DND-41 (cell line): ENCODE measurements at regions not wholly inside any gene's neighbourhood (a gene's known extent, or its start where the extent isn't known, plus 50 kb on each side); places are given as distances from the start of the nearest gene placed in this dataset.

ENCODE experiments used
- ATAC-seq: fragments of 200-7000 bp; cut with Tn5 transposase; 3 replicates; pipeline ENCODE4 v1.9.1; 2021; ENCODE audit warnings: low read depth; ENCODE audit not compliant: insufficient read depth
- DNase-seq: peaks from one replicate; pipeline ENCODE4 v3.0.0-alpha.2; 2020
- H2AFZ ChIP-seq: 2 replicates; pipeline ENCODE4 v1.6.0; 2012; ENCODE audit warnings: low read depth, low read length
- H3K27ac ChIP-seq: 2 replicates; pipeline ENCODE4 v1.5.1; 2012; ENCODE audit warnings: low read length, inconsistent platforms
- H3K27me3 ChIP-seq: fragments of 200-600 bp; sonication (generic); 2 replicates; pipeline ENCODE4 v1.6.0; 2012; ENCODE audit warnings: low read length, mild to moderate bottlenecking, inconsistent platforms; ENCODE audit not compliant: insufficient read depth, poor library complexity
- H3K36me3 ChIP-seq: 2 replicates; pipeline ENCODE4 v1.5.1; 2012; ENCODE audit warnings: low read length, inconsistent platforms; ENCODE audit not compliant: insufficient read depth
- H3K4me1 ChIP-seq: 2 replicates; pipeline ENCODE4 v1.5.1; 2012; ENCODE audit warnings: mild to moderate bottlenecking, low read length; ENCODE audit not compliant: insufficient read depth
- H3K4me2 ChIP-seq: 2 replicates; pipeline ENCODE4 v1.6.0; 2012; ENCODE audit warnings: mild to moderate bottlenecking, moderate library complexity, low read length, inconsistent platforms; ENCODE audit not compliant: insufficient read depth
- H3K4me3 ChIP-seq, 2 experiments: fragments of 200-600 bp in 1 of 2; shearing (Covaris generic) in 1 of 2; 2 replicates each; pipeline ENCODE4 v1.5.1; 2012 to 2016; ENCODE audit warnings: inconsistent platforms in 2 of 2, low read length in 2 of 2, mild to moderate bottlenecking in 2 of 2, low read depth in 1 of 2, moderate library complexity in 1 of 2
- H3K79me2 ChIP-seq: 2 replicates; pipeline ENCODE4 v1.6.0; 2012; ENCODE audit warnings: low read length, inconsistent platforms; ENCODE audit not compliant: insufficient read depth
- H3K9ac ChIP-seq: 2 replicates; pipeline ENCODE4 v1.6.0; 2012; ENCODE audit warnings: low read depth, mild to moderate bottlenecking, inconsistent platforms, low read length, moderate library complexity
- H3K9me3 ChIP-seq: 2 replicates; pipeline ENCODE4 v1.5.1; 2012; ENCODE audit warnings: low read length, moderate library complexity, mild to moderate bottlenecking, inconsistent platforms; ENCODE audit not compliant: insufficient read depth, severe bottlenecking
- H4K20me1 ChIP-seq: 2 replicates; pipeline ENCODE4 v1.6.0; 2012; ENCODE audit warnings: low read length; ENCODE audit not compliant: insufficient read depth
- CTCF ChIP-seq: IDR thresholded peaks from 2 replicates; pipeline ENCODE4 v1.5.1; 2012; ENCODE audit warnings: borderline replicate concordance, low read length, moderate library complexity, mild to moderate bottlenecking; ENCODE audit not compliant: poor library complexity, severe bottlenecking; ENCODE audit errors: extremely low read depth
- EZH2 ChIP-seq: IDR thresholded peaks from 3 replicates; pipeline ENCODE4 v1.6.1; 2012; ENCODE audit warnings: borderline replicate concordance, low read depth, mild to moderate bottlenecking, moderate library complexity, low read length, inconsistent platforms; ENCODE audit not compliant: severe bottlenecking

- no peaks in the 10 kb centered on the region for H3K4me1 ChIP-seq
- H3K27ac ChIP-seq, result no peak overlapping the region
- H4K20me1 ChIP-seq, result no peaks in the 10 kb centered on the region
- no peaks in the 10 kb centered on the region for H3K36me3 ChIP-seq
- no peaks in the 10 kb centered on the region for H3K79me2 ChIP-seq
- H3K4me2 ChIP-seq, result no peak overlapping the region
- DNase-seq, result no peak
- no peaks in the 10 kb centered on the region for H3K27me3 ChIP-seq
- no peak for ATAC-seq
- no peak for TF ChIP-seq CTCF
- TF ChIP-seq EZH2, result no peak
- H2AFZ ChIP-seq, result no peak overlapping the region
- H3K9me3 ChIP-seq, result no peaks in the 10 kb centered on the region
- H3K4me3 ChIP-seq, result no peak overlapping the region
- H3K9ac ChIP-seq, result no peak overlapping the region
Measured at GRCh38 chr3:164375995-164376394, 702.3 kb downstream of the SI start.

GRCh38 chr3:164375538-164375937 lies 702.8 kb downstream of the SI start:
- no peak overlapping the region for H3K27ac ChIP-seq
- H3K27me3 ChIP-seq, result no peaks in the 10 kb centered on the region
- no peaks in the 10 kb centered on the region for H3K36me3 ChIP-seq
- ATAC-seq, result no peak
- no peak overlapping the region for H3K4me3 ChIP-seq
- no peak for DNase-seq
- H3K79me2 ChIP-seq, result no peaks in the 10 kb centered on the region
- no peaks in the 10 kb centered on the region for H3K4me1 ChIP-seq
- H3K9ac ChIP-seq, result no peak overlapping the region
- H4K20me1 ChIP-seq, result no peaks in the 10 kb centered on the region
- H2AFZ ChIP-seq, result no peak overlapping the region
- H3K9me3 ChIP-seq, result no peaks in the 10 kb centered on the region
- H3K4me2 ChIP-seq, result no peak overlapping the region
- no peak for TF ChIP-seq EZH2
- no peak for TF ChIP-seq CTCF

GRCh38 chr3:164371681-164372080 lies 706.6 kb downstream of the SI start:
- Histone ChIP-seq H3K36me3 (no peaks in the 10 kb centered on the region), H3K4me2 (no peak overlapping the region), H3K27me3 (no peaks in the 10 kb centered on the region), H3K9me3 (no peaks in the 10 kb centered on the region), H3K79me2 (no peaks in the 10 kb centered on the region), H3K4me1 (no peaks in the 10 kb centered on the region), H3K27ac (no peak overlapping the region), H2AFZ (no peak overlapping the region), H3K4me3 (no peak overlapping the region), H4K20me1 (no peaks in the 10 kb centered on the region), H3K9ac (no peak overlapping the region)
- DNase-seq, result no peak
- ATAC-seq, result no peak
- TF ChIP-seq EZH2 (no peak), CTCF (no peak)

GRCh38 chr3:164370970-164371369 lies 707.3 kb downstream of the SI start:
- no peak for DNase-seq
- Histone ChIP-seq H2AFZ (no peak overlapping the region), H3K9ac (no peak overlapping the region), H3K4me2 (no peak overlapping the region), H3K36me3 (no peaks in the 10 kb centered on the region), H3K27me3 (no peaks in the 10 kb centered on the region), H3K79me2 (no peaks in the 10 kb centered on the region), H4K20me1 (no peaks in the 10 kb centered on the region), H3K27ac (no peak overlapping the region), H3K4me3 (no peak overlapping the region), H3K9me3 (no peaks in the 10 kb centered on the region), H3K4me1 (no peaks in the 10 kb centered on the region)
- no peak for ATAC-seq
- TF ChIP-seq EZH2, result no peak
- TF ChIP-seq CTCF, result no peak
